GM21423 (cell line): ENCODE measurements at regions not wholly inside any gene's neighbourhood (a gene's known extent, or its start where the extent isn't known, plus 50 kb on each side); places are given as distances from the start of the nearest gene placed in this dataset.

Experiments
- ATAC-seq: cut with Tn5 transposase; IDR thresholded peaks from one replicate; pipeline ENCODE4 v1.9.1; 2021; ENCODE audit warnings: mild to moderate bottlenecking, moderate library complexity; ENCODE audit not compliant: unreplicated experiment

DNA sequence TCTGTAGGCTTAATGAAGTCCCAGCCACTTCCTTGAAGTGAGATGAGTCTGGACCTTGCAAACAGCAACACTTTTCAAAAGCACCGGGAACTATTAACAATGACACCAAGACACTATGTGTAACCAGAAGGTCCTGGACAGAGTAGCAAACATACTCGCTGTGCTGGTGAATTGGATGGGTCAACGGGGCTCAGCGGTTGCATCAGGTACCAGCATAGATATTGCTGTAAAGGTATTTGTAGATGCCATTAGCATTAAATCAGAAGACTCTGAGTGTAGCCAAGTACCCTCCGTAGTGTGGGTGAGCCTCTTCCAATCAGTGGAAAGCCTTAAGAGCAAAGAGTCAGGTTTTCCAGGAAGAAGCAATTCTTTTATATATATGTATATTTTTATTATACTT is 140.5 kb downstream of the IRX2 start:
- ATAC-seq, result no peak

DNA sequence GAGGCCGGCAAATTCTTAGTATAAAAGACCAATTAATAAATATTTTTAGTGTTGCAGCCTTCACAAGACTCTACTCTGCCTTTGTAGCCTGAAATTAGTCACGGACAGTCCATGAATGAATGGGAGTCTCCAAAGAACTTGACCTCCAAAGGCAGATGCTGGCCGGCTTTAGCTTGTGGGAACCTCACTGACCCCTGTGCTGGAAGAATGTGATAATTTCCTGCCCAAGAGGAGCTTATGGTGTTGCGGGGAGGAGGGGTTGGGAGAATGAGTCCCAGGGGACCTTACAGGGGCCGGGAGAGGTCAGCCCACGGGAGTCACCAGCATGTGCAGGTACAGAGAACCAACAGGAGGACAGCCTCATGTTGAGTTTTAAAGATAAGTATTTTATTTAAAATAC is 143.1 kb downstream of the IRX2 start:
- ATAC-seq, result no peak

DNA sequence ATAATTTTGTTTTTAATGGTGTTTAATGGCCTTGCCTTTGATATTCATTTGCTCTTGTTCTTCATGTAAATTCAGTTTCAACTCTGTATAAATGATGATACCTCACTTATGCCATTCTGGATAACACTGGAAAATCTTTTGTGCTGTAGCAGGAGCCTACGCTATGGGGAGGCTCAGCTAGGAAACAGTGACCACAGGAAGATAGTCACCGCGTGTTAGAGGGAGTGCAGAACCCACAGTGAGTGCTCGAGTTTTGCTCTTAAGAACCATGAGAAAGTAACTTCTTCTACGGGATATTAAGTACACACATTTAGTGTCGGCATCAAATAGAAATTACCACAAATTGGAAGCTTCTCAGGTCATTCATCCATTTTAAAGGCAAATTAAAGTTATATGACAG is 143.9 kb downstream of the IRX2 start:
- no peak for ATAC-seq

DNA sequence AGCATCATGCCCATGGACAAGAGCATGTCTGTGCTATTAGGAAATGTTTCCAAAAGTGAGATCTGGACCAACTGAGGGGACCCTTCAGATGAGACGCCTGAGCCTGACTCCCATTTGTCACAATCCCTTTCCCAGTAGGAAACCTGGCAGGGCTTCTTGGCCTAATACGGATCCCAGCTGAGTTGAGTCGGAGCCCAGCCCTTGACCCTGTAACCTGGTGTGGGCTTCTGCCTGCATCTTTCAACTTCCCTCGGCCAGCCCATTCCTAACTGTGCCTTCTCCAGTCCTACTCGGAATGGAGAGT is 148.3 kb downstream of the IRX2 start:
- no peak for ATAC-seq

DNA sequence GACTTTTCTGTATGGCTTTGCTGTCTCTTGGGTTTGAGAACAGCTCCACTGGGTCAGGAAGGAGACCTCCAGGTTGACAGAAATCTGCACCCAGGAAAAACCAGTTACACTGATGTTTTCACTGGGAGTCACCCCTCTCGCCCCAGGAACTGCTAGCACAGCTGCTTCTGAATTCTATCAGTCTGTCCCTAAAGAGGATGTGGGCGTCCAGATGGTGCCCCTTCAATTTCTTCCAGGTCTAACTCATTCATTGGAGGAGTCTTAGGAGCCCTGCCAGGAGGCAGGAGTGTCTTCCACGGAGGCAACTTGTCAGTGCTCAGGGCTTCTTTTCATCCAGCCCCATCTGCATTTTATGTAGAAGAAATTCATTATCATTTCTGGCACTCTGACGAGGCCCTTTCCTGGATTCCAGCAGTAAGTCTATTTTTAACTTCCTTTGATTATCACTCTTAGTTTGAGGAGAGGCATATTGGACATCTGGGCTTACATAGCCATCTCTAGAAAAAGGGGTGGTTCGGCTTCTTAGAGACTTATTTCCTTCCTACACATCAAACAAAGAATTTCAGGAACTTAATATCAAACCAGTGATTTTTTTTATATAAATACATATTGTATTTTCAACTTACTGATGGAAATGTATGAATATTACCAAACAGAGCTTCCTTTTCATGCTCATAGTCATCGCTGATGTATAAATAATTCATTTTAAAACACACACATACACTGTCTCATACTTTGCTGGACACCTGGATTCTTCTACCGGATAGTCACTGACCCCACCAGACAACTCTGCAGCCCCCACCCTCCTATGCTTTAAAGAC is 148.8 kb downstream of the IRX2 start:
- no peak for ATAC-seq

DNA sequence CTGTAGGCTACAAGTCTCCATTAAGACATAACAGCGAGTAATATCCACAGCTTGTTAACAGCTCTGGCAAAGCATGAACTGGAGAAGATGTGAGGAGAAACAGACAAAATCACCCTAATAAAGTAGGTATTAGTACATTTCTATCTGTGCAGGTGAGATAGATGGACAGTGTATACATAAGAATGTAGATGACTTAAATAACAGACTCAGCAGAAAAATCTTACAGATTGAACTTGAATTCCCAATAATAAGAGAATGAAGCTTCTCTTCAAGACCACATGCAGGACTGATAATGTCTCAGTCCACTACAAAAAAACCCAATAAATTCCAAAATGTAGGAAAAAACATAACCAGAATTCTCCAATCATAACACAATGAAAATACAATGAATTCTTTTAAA is 153.0 kb downstream of the IRX2 start:
- no peak for ATAC-seq

DNA sequence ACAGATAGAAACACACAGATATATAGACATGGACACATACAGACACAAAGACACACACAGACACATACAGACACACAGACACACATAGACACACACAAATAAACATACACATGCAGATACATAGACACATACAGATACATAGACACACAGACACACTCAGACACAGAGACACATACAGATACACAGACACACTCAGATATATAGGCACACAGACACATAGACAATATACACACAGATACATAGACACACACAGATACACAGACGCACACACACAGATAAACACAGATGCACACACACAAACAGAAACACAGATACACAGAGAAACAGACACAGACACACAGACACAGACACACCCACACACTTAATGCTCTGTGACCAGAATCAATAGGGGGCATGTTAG is 156.8 kb downstream of the IRX2 start:
- ATAC-seq, result no peak

DNA sequence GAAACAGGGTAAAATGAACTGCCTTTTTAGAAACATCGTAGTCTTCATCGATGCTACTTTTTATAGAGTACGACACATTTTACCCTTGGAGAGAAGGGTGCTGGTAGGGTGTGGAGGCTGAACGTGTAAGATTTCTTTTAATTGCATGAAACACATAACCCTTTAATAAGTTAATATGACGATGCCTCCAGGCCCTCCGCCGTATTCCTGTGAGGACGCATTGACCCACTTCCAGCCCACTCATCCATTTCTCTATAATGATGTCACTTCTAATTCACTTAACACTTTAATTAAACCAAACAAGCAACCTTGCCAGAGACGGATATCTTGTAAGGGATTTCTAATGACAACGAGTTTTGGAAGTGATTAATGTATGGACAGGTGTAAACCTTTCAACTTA is 158.7 kb downstream of the IRX2 start:
- no peak for ATAC-seq

DNA sequence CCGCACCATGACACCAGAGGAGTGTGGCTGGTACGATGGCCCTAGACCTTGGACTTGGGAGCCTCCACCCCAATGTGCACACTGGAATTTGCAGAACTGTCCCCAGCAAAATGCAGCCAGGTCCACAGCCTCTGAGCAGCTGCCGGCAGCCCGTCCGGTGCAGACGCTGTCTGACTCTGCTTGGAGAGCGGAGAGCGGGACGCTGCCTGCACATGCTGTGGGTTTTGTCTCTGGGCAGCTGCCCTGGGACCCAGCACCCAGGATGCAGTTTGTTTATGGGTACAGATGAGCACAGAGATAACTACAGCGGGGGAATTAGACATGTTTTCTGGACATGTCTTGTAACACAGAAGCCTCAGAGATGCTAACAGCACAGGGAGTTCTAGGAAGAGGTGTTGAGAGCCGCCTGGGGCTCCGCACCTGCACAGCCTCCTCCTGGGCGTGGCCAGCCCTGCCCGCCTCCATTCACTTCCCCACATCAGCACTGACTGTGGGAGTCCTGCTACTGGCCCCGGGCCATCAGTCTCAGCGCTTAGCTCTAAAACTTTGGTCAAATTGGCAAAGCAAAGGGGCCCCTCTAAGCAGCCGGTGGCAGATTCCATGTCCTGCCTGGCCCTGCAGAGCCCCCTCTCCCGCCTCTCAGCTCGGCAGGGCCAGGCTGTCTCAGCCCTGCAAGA is 159.6 kb downstream of the IRX2 start:
- ATAC-seq, result no peak

DNA sequence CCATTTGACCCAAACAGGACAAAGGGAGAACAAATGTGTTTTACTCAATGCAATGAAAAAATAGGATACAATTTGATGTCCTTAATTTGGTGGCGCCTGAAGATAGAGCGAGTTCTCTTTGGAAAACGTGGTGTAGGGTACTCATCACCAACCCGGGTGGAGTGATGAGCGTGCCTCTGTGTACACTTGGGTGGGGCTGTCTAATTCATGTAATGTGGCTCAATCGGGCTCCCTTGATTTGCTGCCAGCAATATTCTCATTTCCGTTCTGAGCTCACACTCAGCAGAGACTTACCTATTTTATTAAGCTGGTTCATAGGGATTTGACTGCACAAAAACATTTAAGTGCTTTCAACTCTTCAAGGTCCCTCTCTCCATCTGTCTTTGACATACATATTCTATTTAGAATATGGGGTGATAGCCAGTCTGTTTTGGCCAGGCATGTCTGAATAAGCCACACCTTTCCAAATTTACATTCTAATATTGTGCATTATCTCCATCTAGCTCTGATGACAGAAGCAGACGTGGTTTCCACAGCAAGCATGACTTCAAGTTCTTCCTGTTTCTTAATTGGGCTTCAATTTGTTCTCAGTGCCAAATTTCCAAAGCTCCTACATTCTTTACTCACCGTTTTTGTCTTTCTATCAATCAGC is 162.5 kb downstream of the IRX2 start:
- ATAC-seq, result no peak

DNA sequence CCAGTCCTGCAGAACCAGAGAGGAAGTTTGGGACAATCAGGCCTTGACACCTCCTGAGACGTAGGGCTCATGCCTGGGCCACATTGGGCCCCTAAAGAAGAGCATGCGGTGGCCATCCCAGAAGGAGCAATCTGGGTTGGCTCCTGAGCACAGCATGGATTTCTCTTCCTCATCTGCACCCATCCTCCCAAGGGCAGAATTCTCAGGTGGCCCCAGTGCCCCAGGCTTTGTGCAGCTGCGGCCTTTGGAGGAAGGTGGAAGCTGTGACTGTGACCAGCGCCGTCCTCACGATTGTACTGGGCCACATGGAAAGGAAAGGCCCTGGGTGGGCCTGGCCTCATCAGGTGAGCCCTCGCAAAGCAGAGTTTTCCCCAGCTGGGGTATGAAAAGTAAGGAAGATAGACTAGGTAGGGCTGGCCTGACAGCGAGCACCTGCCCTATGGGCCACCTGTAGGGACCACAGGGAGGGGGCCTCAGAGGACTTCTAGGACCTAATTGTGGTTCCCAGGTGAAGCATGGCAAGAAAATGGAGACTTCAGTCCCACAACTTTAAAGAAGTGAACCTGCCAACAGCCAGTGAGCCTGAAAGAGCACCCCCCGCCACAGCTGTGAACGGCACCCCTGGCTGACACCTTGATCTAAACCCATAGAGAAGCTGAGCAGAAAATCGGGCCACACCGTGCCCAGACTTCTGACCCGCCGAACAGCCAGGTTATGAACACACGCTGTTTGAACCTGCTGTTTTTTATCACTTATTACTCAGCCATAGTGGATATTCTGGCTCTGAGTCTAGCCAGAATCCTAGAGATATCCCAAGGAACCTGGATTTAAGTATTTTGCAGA is 164.1 kb downstream of the IRX2 start:
- no peak for ATAC-seq

DNA sequence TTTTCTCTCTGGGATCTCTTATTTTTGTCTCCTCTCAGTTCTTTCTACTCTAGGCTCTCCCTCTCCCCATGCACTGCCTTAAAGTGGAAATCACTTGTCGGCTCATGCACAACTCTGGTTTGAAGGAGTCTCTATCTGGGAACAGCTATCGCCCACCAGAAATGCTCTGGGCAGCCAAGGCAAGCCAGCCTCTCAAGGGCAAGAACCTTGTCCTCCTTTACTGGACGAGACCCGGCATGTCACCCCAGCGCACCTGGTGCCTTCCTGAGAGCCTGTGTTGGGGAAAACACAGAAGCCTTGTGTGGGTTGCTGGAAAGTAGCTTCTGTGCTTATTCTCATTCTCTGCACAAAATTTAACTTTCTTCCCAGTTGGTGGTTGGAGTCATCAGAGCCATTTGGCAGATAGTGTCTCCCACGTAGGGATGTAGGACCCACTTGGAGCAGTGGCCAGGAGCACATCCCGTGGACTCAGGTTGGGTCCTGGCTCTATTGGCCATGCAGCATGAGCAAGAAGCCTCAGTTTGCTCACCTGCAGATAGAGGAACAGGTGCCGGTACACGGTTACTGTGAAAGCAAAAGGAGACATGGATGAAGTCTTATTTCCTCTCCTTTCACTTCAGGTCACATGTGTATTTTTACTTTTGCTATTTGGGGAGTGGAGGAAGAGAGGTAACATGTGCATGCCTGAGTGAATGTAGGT is 165.3 kb downstream of the IRX2 start:
- ATAC-seq, result no peak

DNA sequence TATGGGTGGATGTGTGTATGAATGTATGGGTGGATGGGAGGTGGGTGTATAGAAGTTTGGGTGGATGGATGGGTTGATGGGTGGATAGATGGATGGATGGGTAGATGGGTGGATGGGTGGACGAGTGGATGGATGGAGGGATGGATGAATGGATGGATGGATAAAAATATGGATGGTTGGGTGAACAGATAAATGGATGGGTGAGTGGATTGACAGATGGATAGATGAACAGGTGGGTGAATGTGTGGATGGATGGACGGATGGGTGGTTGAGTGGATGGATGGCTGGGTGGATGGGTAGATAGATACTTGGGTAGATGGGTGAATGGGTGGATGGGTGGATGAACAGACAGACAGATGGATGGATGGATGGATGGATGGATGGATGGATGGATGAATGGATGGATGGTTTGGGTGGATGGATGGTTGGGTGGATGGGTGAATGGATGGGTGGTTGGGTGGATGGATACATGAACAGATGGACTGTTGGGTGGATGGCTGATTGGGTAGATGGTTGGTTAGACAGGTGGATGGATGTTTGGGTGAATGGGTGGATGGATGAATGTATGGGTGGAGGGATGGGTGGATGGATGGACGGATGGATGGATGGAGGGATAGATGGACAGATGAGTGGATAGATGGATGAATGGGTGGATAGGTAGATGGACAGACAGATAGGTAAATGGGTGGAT is 166.8 kb downstream of the IRX2 start:
- ATAC-seq, result no peak

DNA sequence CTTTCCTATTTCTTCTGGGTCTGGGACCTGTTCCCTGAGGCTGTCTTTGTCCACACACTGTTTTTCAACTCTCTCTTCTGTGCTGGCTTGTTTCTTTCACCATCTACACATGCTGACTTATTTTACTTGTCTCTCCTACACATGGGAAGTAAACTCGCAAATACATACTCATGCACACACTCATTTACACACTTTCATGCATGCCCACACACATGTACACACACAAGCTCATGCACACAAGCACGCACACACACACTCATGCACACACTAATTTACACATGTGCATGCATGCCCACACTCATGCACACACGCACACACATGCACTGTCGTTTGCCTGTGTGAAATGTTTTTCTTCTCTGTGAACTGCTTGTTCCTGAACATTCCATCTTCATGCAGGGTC is 169.0 kb downstream of the IRX2 start:
- ATAC-seq, result no peak

DNA sequence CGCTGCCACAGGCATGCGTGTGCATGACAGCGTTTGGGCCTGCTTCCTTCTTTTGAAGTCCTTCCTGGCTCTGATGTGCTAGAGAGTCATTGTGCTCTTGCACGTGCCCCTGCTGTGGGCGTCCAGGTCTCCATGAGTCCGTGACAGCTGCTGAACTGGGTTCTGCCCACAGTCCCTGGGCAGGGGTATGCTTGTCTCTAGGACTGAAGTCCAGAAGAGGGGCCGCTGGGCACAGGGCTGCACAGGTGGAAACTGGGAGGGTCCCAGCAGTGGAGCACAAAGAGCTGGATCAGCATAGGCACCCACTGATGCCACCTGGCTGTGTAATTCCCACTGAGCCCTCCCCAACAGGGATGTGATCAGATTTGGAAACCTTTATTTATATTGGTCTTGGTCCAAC is 169.4 kb downstream of the IRX2 start:
- ATAC-seq, result no peak

DNA sequence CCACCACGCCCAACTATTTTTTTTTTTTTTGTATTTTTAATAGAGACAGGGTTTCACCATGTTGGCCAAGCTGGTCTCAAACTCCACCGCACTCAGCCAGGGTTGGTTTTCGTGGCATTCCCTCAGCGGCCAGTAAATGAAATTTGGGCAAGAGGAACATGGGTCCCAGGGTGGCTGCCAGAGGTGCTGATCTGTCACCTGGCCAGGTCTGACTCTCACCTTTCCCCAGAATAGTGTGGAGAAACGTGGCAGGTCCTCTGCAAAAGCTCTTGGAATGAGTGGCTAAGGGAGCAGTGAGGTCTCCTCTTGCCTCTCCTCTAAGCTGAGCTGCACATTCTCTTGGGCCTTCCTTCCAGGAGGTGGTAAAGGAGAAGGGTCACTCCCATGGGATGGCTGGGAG is 170.1 kb downstream of the IRX2 start:
- no peak for ATAC-seq

DNA sequence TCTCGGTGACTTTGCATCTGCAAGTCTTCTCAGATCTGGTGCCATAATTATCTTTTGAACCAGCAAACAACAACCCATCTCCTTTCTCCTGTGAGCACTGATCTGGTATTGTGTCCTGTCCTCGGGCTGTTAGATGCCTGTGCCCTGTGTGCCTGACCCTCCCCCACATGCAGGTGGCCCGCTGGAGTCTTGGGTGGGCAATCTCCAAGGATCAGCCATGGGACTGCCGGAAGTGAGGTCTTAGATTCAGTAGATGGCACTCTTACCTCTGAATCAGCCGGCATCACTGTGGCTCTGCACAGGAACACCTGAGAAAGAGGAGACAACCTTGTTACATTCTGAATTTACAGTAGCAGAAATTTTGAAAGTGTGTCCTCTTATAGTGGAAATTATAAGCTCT is 172.4 kb downstream of the IRX2 start:
- no peak for ATAC-seq

DNA sequence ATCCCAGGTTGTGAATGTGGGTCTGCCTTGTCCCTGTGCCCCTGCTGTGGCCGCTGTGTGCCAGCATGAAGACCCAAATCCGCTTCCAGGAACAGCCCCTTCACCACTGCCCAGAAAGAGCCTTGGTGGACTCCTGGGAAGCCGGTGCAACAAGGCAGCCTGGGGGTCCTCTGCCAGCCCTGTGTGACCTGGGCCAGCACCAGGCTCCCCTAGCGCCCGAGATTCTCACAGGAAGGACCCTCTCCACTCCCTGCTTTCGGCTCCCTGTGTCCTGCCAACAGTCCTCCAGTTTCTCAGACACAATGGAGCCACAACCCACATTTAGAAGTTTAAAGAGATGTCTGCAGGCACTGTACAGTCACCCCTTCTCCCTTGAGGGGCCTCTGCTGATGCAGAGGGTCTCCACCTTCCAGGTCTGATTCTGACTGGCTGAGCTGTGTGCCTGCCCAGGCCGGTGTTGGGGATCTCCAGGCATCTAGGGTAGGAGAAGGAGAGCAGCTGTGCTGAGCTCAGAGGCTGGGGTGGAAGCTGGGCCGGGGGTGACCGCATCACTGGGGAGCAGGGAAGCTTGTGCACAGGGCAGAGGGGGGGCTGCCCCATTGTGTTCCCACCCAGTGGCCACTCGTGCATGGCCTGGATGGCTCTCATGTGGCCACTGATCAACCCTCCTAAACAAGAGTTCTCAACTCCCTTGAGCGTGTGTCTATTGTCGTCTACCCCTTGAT is 174.0 kb downstream of the IRX2 start:
- ATAC-seq, result no peak

DNA sequence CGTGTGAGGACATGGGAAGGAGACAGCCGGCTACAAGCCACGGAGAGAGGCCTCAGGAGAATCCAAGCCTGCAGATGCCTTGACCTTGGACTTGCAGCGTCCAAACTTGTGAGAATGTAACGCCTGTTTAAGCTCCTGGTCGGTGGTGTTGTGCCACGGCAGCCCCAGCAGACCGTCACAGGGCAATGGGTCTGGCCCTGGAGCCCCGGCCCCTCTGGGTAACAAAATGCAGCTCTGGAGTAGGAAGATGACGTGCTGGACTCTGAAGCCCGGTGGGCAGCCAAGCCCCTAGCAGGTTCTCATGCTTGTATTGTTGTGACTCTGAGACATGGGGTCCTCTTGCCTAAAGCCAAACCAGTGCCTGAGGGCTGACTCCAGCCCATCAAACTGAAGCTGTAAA is 174.7 kb downstream of the IRX2 start:
- no peak for ATAC-seq

DNA sequence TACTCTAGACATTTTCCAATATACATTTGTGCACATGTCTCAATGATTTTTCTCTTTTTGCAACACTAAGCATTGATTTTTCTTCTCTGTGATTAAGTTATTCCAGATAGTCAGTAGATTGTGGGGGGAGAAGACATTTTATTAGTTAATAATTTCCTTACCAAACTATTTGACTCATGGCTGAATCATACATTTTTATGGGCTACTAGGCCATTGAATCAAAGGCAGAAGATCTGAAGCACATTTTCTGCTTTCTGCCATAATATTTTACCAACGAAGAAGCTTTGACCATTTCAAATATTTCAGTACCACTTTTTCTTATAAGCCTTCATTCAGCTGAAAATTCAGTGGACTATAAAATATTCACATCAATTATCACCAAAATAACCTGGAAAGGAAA is 175.6 kb downstream of the IRX2 start:
- ATAC-seq, result no peak
